CD14-positive monocyte (primary cell): ENCODE measurements at regions not wholly inside any gene's neighbourhood (a gene's known extent, or its start where the extent isn't known, plus 50 kb on each side); places are given as distances from the start of the nearest gene placed in this dataset.

ENCODE experiments used
- DNase-seq, 3 donors: peaks; one replicate each; pipeline ENCODE4 v3.0.0-alpha.2; 2011 to 2022
- H2AFZ ChIP-seq: 2 replicates; pipeline ENCODE4 v1.6.0; 2012; ENCODE audit warnings: mild to moderate bottlenecking, low read depth, low read length, inconsistent platforms; ENCODE audit not compliant: insufficient read depth, poor library complexity, severe bottlenecking
- H3K27ac ChIP-seq, 2 donors: 1 replicate in 1 of 2; 2 replicates in 1 of 2; pipeline ENCODE4 v1.5.1; 2012 to 2013; ENCODE audit warnings: low read length in 2 of 2, control low read depth in 1 of 2, inconsistent platforms in 1 of 2, low read depth in 1 of 2, mild to moderate bottlenecking in 1 of 2
- H3K27me3 ChIP-seq, 2 donors: one replicate each; pipeline versions ENCODE4 v1.6.0 to v1.6.1; 2011 to 2013; ENCODE audit warnings: low read length in 2 of 2; ENCODE audit not compliant: control insufficient read depth in 2 of 2, insufficient read depth in 2 of 2
- H3K36me3 ChIP-seq, 2 donors: replicated peaks in 1 of 2; 1 replicate in 1 of 2; 2 replicates in 1 of 2; pipeline versions ENCODE4 v1.5.1 to v1.6.1; 2012 to 2013; ENCODE audit warnings: low read length in 2 of 2, control low read depth in 1 of 2, inconsistent platforms in 1 of 2, mild to moderate bottlenecking in 1 of 2; ENCODE audit not compliant: insufficient read depth in 2 of 2, control insufficient read depth in 1 of 2
- H3K4me1 ChIP-seq, 2 donors: 1 replicate in 1 of 2; 2 replicates in 1 of 2; pipeline versions ENCODE4 v1.5.1 to v1.6.1; 2012 to 2013; ENCODE audit warnings: low read length in 2 of 2, control low read depth in 1 of 2, inconsistent platforms in 1 of 2, mild to moderate bottlenecking in 1 of 2, moderate library complexity in 1 of 2; ENCODE audit not compliant: insufficient read depth in 2 of 2, control insufficient read depth in 1 of 2
- H3K4me2 ChIP-seq: replicated peaks from 2 replicates; pipeline ENCODE3; 2012; ENCODE audit warnings: low read length, moderate library complexity, mild to moderate bottlenecking; ENCODE audit not compliant: poor library complexity, severe bottlenecking; ENCODE audit errors: extremely low read depth
- H3K4me3 ChIP-seq, 3 experiments: fragments of 200-600 bp in 1 of 3; sonication (generic) in 1 of 3; replicated peaks in 1 of 3; 1 replicate in 2 of 3; 2 replicates in 1 of 3; pipeline ENCODE4 v1.5.1; 2011 to 2013; ENCODE audit warnings: low read length in 3 of 3, mild to moderate bottlenecking in 3 of 3, control low read depth in 2 of 3, low read depth in 2 of 3, inconsistent platforms in 1 of 3, moderate library complexity in 1 of 3
- H3K79me2 ChIP-seq: 2 replicates; pipeline ENCODE4 v1.6.0; 2012; ENCODE audit warnings: mild to moderate bottlenecking, control low read depth, inconsistent platforms, low read length, moderate library complexity; ENCODE audit not compliant: insufficient read depth
- H3K9ac ChIP-seq: 2 replicates; pipeline ENCODE4 v1.6.0; 2017; ENCODE audit warnings: low read length, mild to moderate bottlenecking; ENCODE audit not compliant: insufficient read depth, poor library complexity, severe bottlenecking
- H3K9me3 ChIP-seq, 2 donors: replicated peaks in 1 of 2; 1 replicate in 1 of 2; 2 replicates in 1 of 2; pipeline versions ENCODE4 v1.5.1 to v1.6.1; 2012 to 2013; ENCODE audit warnings: low read length in 2 of 2, control low read depth in 1 of 2; ENCODE audit not compliant: control insufficient read depth in 1 of 2, insufficient read depth in 1 of 2
- H4K20me1 ChIP-seq: 2 replicates; pipeline ENCODE4 v1.6.0; 2012; ENCODE audit warnings: mild to moderate bottlenecking, low read length, control low read depth, moderate library complexity; ENCODE audit not compliant: insufficient read depth
- H3K27ac Mint-ChIP-seq, 7 donors: one replicate each; pipeline ENCODE4 v1.8.0; 2020; ENCODE audit warnings: mild to moderate bottlenecking in 7 of 7, mixed read lengths in 7 of 7, moderate library complexity in 6 of 7, inconsistent platforms in 2 of 7
- H3K27me3 Mint-ChIP-seq, 3 donors: one replicate each; pipeline ENCODE4 v1.8.0; 2021 to 2022; ENCODE audit warnings: low read depth in 3 of 3, mild to moderate bottlenecking in 3 of 3, mixed read lengths in 3 of 3, moderate library complexity in 3 of 3, inconsistent platforms in 1 of 3
- H3K36me3 Mint-ChIP-seq, 2 donors: one replicate each; pipeline ENCODE4 v1.8.0; 2020; ENCODE audit warnings: mixed read lengths in 2 of 2, inconsistent platforms in 1 of 2, mild to moderate bottlenecking in 1 of 2
- H3K4me1 Mint-ChIP-seq: one replicate; pipeline ENCODE4 v1.8.0; 2020; ENCODE audit warnings: mild to moderate bottlenecking, mixed read lengths
- H3K4me3 Mint-ChIP-seq, 2 donors: one replicate each; pipeline ENCODE4 v1.8.0; 2020; ENCODE audit warnings: mild to moderate bottlenecking in 2 of 2, mixed read lengths in 2 of 2, moderate library complexity in 1 of 2
- H3K9me3 Mint-ChIP-seq, 7 donors: one replicate each; pipeline ENCODE4 v1.8.0; 2020 to 2022; ENCODE audit warnings: mixed read lengths in 7 of 7, mild to moderate bottlenecking in 6 of 7, moderate library complexity in 6 of 7, inconsistent platforms in 2 of 7
- CTCF ChIP-seq: fragments of 200-600 bp; IDR thresholded peaks from one replicate; pipeline ENCODE4 v1.8.0; 2022; ENCODE audit warnings: antibody characterized with exemption, mild to moderate bottlenecking
- WGBS: methylation state at CpG from one replicate; pipeline ENCODE4 v1.1.5; 2013; ENCODE audit warnings: missing lambda C conversion rate; ENCODE audit not compliant: insufficient coverage; 5-methylcytosine and 5-hydroxymethylcytosine counted together
- intact Hi-C, 2 donors: fragments of 100-400 bp; cut with micrococcal nuclease; formaldehyde crosslinking; loops; one replicate each; pipeline versions ENCODE4 v1.15.0 to v1.15.1; 2023

- Histone ChIP-seq H3K27ac (no peak overlapping the region), H3K4me2 (no peak overlapping the region)
- intact Hi-C loops = no loop called here
Measured at GRCh38 chr6:135601857-135602256, 104.3 kb upstream of the AHI1 start.

GRCh38 chr6:135603249-135603648 lies 105.7 kb upstream of the AHI1 start:
- H3K36me3 ChIP-seq = no peaks in the 10 kb centered on the region
- no peak overlapping the region for H3K4me3 ChIP-seq
- no peak overlapping the region for H3K9ac ChIP-seq
- Mint-ChIP-seq H3K4me1 (no peaks in the 10 kb centered on the region), H3K36me3 (no peaks in the 10 kb centered on the region), H3K4me3 (no peak overlapping the region), H3K9me3 (peaks cover 3 to 15% (median 7%) of the 10 kb centered on the region in 7 donors), H3K27me3 (peaks cover 0 to 2% (median 1%) of the 10 kb centered on the region in 3 donors), H3K27ac (no peak overlapping the region)
- no peak for DNase-seq
- no peaks in the 10 kb centered on the region for H3K79me2 ChIP-seq
- no peak overlapping the region for H3K4me2 ChIP-seq
- no peak overlapping the region for H2AFZ ChIP-seq
- peaks cover 0 to 12% of the 10 kb centered on the region in 2 donors for H3K9me3 ChIP-seq
- TF ChIP-seq CTCF = no peak
- no peaks in the 10 kb centered on the region for H4K20me1 ChIP-seq
- H3K27me3 ChIP-seq = no peaks in the 10 kb centered on the region
- intact Hi-C loops = no loop called here
- 92% methylated on average over 2 of the region's 2 CpGs for WGBS
- no peaks in the 10 kb centered on the region for H3K4me1 ChIP-seq
- no peak overlapping the region for H3K27ac ChIP-seq

More at GRCh38 chr6:135601857-135602256, 104.3 kb upstream of the AHI1 start:
- no peak for DNase-seq
- Histone ChIP-seq H3K36me3 (no peaks in the 10 kb centered on the region), H2AFZ (no peak overlapping the region), H3K27me3 (no peaks in the 10 kb centered on the region), H3K4me1 (no peaks in the 10 kb centered on the region), H3K79me2 (no peaks in the 10 kb centered on the region), H4K20me1 (no peaks in the 10 kb centered on the region), H3K4me3 (no peak overlapping the region), H3K9me3 (peaks cover 0 to 12% of the 10 kb centered on the region in 2 donors), H3K9ac (no peak overlapping the region)
- H3K36me3 Mint-ChIP-seq = no peaks in the 10 kb centered on the region
- H3K4me3 Mint-ChIP-seq = no peak overlapping the region
- peaks cover 3 to 20% (median 9%) of the 10 kb centered on the region in 7 donors for H3K9me3 Mint-ChIP-seq
- no peaks in the 10 kb centered on the region for H3K4me1 Mint-ChIP-seq
- peaks cover 0 to 2% (median 1%) of the 10 kb centered on the region in 3 donors for H3K27me3 Mint-ChIP-seq
- TF ChIP-seq CTCF = no peak
- H3K27ac Mint-ChIP-seq = no peak overlapping the region
